ENCODE measurements at regions not wholly inside any gene's neighbourhood (a gene's known extent, or its start where the extent isn't known, plus 50 kb on each side); places are given as distances from the start of the nearest gene placed in this dataset.

DNA sequence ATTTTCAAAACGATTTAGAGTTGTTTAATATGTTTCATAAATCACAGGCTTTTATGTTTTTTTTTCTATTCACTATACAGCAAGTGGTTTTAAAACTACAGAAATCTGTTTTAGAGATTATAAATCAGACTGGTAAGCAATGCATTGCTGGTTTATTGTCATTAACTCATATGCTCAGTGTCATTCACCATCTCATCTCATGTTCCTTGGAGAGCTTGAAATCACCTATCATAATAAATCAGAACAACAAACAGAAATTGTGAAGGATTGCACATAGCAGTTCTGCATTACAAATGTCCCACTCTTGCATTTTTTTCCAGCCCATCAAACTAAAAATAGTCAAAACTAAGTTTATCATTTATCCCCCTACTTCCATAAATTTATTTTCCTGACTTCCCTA is 470.8 kb downstream of the FSCB start:
- no peak for TF ChIP-seq Cebpa-rat (IDR thresholded peaks at IDR 0.05)

DNA sequence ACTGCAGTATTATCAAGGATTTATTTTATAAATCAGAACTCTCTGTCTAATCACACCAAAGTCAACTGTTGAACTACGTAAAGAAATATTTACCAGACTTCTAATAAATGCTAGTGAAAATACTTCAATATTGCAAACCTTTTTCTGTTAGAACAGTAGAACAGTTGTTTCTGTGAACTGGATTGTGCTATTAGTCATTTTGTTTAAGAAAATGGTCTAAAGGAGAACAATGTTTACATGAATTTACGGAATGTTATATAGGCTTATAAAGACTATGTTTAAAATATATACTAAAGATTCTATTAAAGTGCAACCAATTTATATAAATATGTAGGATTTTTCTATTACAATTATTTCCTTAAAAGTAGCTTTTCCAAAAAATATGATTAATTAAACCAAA is 471.4 kb downstream of the FSCB start:
- Histone ChIP-seq H3K27me3 (no peaks in the 10 kb centered on the region), H3K9me3 (replicated peaks in 1 of 11) (peaks cover 19 to 30% (median 26%) of the 10 kb centered on the region in 11 experiments), H3K9ac (no peak overlapping the region)

More for the DNA sequence above, 470.8 kb downstream of the FSCB start:
- no peak overlapping the region for H3K4me2 ChIP-seq
- H3K9ac ChIP-seq: no peak overlapping the region
- no peak overlapping the region for H3K27ac ChIP-seq
- H3K27me3 ChIP-seq: no peaks in the 10 kb centered on the region
- H3K4me3 ChIP-seq: no peak overlapping the region
- H4K20me1 ChIP-seq: no peaks in the 10 kb centered on the region
- no peaks in the 10 kb centered on the region for H3K36me3 ChIP-seq
- H3K9me3 ChIP-seq (replicated peaks in 1 of 11): peaks cover 19 to 33% (median 26%) of the 10 kb centered on the region in 11 experiments
- peaks cover under 1 to 19% (median 2%) of the 10 kb centered on the region in 10 experiments; a peak in 13 of 20 replicates for H3K4me1 ChIP-seq

DNA sequence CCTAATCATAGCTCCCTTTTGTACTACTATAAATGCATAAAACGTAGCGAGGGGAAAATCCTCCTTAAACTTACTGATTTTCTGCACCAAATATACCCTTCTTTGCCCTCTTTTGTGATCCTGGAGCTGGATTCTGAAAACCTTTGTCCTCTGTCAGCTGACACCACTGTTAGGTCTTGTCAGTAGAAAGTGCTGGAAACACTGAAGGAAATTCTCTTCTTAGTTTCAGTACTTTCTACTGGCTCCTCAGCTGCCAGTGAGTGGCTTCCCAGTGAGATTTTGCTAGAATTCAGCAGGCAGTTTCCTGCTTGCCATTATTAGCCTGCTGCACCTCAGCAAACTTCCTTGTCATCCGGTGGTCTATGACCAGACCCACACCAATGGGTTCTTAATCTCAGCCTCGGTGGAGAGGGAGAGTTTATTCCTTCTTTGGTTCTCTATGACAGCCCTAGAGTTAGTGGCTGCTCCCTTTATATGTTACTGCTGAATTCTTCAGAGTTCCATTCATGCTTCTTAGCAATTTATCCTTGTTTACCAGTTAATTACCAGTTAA is 476.2 kb downstream of the FSCB start:
- Histone ChIP-seq H3K9me3 (replicated peaks in 1 of 11) (no peaks in the 10 kb centered on the region), H3K27me3 (no peaks in the 10 kb centered on the region), H3K9ac (peak overlapping the region in 2 of 11 experiments; percentile 51 to 59; a peak in 2 of 22 replicates), H4K20me1 (no peaks in the 10 kb centered on the region), H3K4me1 (peaks cover 6 to 43% (median 9%) of the 10 kb centered on the region in 10 experiments; a peak in 17 of 20 replicates), H3K4me2 (peak overlapping the region; percentile 16 to 81 (median 43); a peak in 19 of 22 replicates), H3K27ac (peak overlapping the region in 4 of 11 experiments; percentile 4 to 66 (median 30); a peak in 4 of 22 replicates), H3K4me3 (no peak overlapping the region), H3K36me3 (no peaks in the 10 kb centered on the region)
- TF ChIP-seq Cebpa-rat (IDR thresholded peaks at IDR 0.05): no peak

More for the DNA sequence above, 471.4 kb downstream of the FSCB start:
- no peak overlapping the region for H3K27ac ChIP-seq
- H3K4me2 ChIP-seq: no peak overlapping the region
- no peaks in the 10 kb centered on the region for H3K36me3 ChIP-seq
- no peak for TF ChIP-seq Cebpa-rat (IDR thresholded peaks at IDR 0.05)
- H3K4me3 ChIP-seq: no peak overlapping the region
- peaks cover 2 to 19% (median 6%) of the 10 kb centered on the region in 10 experiments; a peak in 17 of 20 replicates for H3K4me1 ChIP-seq
- no peaks in the 10 kb centered on the region for H4K20me1 ChIP-seq

DNA sequence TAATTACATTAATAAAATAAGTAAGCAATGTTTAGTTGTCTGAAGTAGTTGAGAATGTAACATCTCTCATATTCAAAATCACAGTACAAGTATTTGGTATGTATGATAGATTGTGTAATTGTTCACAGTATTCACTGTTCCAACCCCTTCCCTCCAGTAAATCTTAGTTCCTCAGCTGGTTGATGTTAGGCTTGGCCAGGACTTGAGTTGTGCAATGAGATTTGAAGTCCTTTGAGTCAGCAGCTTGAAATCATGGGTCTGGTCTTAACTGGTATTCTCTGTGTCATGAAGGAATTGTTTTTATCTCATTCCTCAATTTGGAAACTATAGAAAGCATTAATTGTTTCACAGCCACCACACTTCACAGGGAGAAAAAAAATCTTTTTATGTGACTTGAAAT is 477.1 kb downstream of the FSCB start:
- H3K9me3 ChIP-seq (replicated peaks in 1 of 11): no peaks in the 10 kb centered on the region
- H3K9ac ChIP-seq: peak overlapping the region in 1 of 11 experiments; percentile 59; a peak in 1 of 22 replicates
- H3K27ac ChIP-seq: peak overlapping the region in 2 of 11 experiments; percentile 55 to 66; a peak in 5 of 22 replicates
- no peaks in the 10 kb centered on the region for H4K20me1 ChIP-seq
- H3K36me3 ChIP-seq: no peaks in the 10 kb centered on the region
- H3K4me3 ChIP-seq: no peak overlapping the region
- H3K27me3 ChIP-seq: no peaks in the 10 kb centered on the region
- TF ChIP-seq Cebpa-rat (IDR thresholded peaks at IDR 0.05): peak in 2 of 11 experiments; percentile 35 to 78; a peak in 2 of 22 replicates
- peak overlapping the region in 3 of 11 experiments; percentile 16 to 81 (median 60); a peak in 3 of 22 replicates for H3K4me2 ChIP-seq
- H3K4me1 ChIP-seq: peaks cover 6 to 43% (median 9%) of the 10 kb centered on the region in 10 experiments; a peak in 17 of 20 replicates

DNA sequence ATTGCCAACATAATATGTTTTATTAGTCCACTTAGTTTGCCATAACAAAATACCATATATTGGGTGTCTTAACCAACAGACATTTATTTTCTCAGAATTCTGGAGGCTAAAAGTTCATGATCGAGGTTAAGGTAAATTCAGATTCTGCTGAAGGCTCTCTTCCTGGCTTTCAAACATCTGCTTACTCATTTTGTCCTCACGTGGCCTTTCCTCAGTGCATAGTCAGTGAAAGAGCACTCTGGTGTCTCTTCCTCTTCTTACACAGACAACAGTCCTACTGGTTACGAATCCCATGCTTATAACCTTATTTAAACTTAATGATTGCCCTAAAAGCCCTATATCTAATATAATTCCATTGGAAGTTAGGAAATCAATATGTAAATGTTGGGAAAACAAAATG is 479.7 kb downstream of the FSCB start:
- Histone ChIP-seq H3K4me1 (peaks cover 6 to 43% (median 9%) of the 10 kb centered on the region in 10 experiments; a peak in 17 of 20 replicates), H3K27ac (peak overlapping the region in 2 of 11 experiments; percentile 28 to 44; a peak in 2 of 22 replicates)
- TF ChIP-seq Cebpa-rat (IDR thresholded peaks at IDR 0.05): no peak

DNA sequence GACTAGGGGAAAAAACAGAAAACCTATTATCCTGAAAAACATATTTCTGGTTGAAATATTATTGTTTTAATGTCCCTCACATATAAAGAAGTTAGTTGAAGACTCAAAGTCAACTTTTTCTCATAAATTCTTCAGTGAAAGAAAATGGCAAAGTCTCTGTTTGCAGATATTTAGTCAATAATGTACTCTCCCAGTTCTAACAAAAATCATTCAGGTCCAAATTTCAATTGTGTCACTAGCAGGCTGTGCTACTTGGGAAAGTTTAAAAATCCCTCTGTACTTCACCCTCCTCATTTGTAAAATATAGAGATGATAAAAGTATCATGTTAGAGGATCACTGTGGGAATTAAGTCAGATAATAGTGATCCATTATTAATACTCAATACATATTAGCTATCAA is 496.5 kb downstream of the FSCB start:
- H3K4me2 ChIP-seq: no peak overlapping the region
- H4K20me1 ChIP-seq: no peaks in the 10 kb centered on the region
- H3K9ac ChIP-seq: no peak overlapping the region
- H3K27me3 ChIP-seq: no peaks in the 10 kb centered on the region
- TF ChIP-seq Cebpa-rat (IDR thresholded peaks at IDR 0.05): no peak
- no peaks in the 10 kb centered on the region for H3K9me3 ChIP-seq (replicated peaks in 1 of 11)
- H3K4me3 ChIP-seq: no peak overlapping the region
- H3K36me3 ChIP-seq: no peaks in the 10 kb centered on the region
- no peak overlapping the region for H3K27ac ChIP-seq
- H3K4me1 ChIP-seq: no peaks in the 10 kb centered on the region

More for the DNA sequence above, 479.7 kb downstream of the FSCB start:
- Histone ChIP-seq H3K4me3 (no peak overlapping the region), H3K9me3 (replicated peaks in 1 of 11) (peaks cover 0 to 4% (median 0%) of the 10 kb centered on the region in 11 experiments; a peak in 1 of 22 replicates), H3K36me3 (no peaks in the 10 kb centered on the region), H4K20me1 (no peaks in the 10 kb centered on the region), H3K9ac (no peak overlapping the region), H3K27me3 (no peaks in the 10 kb centered on the region), H3K4me2 (peak overlapping the region in 2 of 11 experiments; percentile 19 to 28; a peak in 1 of 22 replicates)

DNA sequence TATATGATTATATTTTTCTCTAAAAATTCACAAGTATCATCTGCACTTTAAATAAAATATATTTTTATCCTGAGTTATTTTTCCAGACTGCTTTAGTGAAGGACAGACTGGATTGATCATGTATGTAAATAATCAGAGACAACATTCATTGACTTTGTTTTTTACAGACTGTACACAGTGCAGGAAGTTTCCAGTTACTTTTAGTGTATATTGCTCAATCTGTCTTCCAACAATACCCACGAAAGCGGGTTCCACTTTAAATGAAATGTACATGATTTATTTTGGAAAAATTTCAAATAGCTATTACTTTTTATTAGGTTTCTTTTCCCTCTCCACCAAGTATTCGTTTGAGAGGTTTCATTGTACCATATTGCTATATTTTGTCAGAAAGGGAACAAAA is 497.0 kb downstream of the FSCB start:
- H3K4me2 ChIP-seq: no peak overlapping the region

DNA sequence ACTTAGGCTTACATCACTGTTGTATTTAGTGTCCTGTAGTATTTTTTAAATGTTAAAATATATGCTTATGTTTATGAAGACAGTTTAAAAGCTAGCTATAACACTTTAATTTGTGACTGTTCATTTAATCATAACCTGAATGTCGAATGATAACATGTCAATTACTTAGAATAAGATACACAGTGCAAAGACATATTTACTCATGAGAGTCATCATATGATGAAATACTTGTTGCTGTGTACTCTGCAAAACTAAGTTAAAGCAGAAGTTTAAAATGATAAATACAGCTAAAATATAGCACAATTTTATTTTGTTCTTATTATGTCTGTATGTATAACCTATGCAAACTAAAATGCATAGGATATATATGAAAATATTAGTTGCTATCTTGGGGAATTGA is 497.4 kb downstream of the FSCB start:
- TF ChIP-seq Cebpa-rat (IDR thresholded peaks at IDR 0.05): no peak
- H3K27ac ChIP-seq: no peak overlapping the region

More for the DNA sequence above, 497.0 kb downstream of the FSCB start:
- H3K27me3 ChIP-seq: no peaks in the 10 kb centered on the region
- no peak overlapping the region for H3K27ac ChIP-seq
- no peak overlapping the region for H3K4me3 ChIP-seq
- no peak overlapping the region for H3K9ac ChIP-seq
- no peaks in the 10 kb centered on the region for H3K36me3 ChIP-seq
- TF ChIP-seq Cebpa-rat (IDR thresholded peaks at IDR 0.05): no peak
- no peaks in the 10 kb centered on the region for H3K4me1 ChIP-seq
- H4K20me1 ChIP-seq: no peaks in the 10 kb centered on the region
- H3K9me3 ChIP-seq (replicated peaks in 1 of 11): no peaks in the 10 kb centered on the region

DNA sequence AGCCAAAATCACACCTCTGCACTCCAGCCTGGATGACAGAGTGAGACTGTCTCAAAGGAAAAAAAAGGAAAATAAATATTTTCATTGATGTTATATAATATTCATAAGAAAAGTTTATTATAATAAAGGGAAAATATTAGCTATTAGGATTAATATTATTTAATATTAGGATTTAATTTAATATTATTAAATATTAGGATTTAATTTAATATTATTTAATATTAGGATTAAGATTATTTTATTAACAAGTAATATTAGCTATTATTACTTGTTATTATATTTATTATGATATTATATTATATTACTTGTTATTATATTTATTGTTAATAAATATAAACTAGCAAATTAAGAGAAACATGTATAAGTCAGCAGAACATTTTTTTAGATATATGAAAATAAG is 518.1 kb downstream of the FSCB start:
- Histone ChIP-seq H3K27ac (no peak overlapping the region), H3K9me3 (replicated peaks in 1 of 11) (no peaks in the 10 kb centered on the region)
- TF ChIP-seq Cebpa-rat (IDR thresholded peaks at IDR 0.05): no peak

More for the DNA sequence above, 497.4 kb downstream of the FSCB start:
- Histone ChIP-seq H3K9ac (no peak overlapping the region), H3K4me2 (no peak overlapping the region), H3K36me3 (no peaks in the 10 kb centered on the region), H3K4me3 (no peak overlapping the region), H3K4me1 (no peaks in the 10 kb centered on the region), H4K20me1 (no peaks in the 10 kb centered on the region), H3K27me3 (no peaks in the 10 kb centered on the region), H3K9me3 (replicated peaks in 1 of 11) (no peaks in the 10 kb centered on the region)

DNA sequence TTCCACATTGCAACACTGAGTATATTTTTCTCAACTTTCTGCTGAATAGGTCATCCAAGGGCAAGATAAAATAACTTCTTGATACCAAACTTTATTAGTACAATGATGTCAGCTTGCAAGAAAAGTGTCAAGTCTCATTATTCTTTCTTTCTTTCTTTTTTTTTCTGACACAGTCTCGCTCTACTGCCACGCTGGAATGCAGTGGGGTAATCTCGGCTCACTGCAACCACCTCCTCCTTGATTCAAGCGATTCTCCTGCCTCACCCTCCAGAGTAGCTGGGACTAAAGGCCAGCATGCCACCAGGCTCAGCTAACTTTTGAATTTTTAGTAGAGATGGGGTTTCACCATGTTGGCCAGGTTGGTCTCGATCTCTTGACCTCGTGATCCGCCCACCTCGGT is 523.4 kb downstream of the FSCB start:
- H3K4me2 ChIP-seq: no peak overlapping the region
- TF ChIP-seq Cebpa-rat (IDR thresholded peaks at IDR 0.05): no peak

More for the DNA sequence above, 518.1 kb downstream of the FSCB start:
- H3K27me3 ChIP-seq: no peaks in the 10 kb centered on the region
- no peaks in the 10 kb centered on the region for H3K4me1 ChIP-seq
- no peaks in the 10 kb centered on the region for H4K20me1 ChIP-seq
- H3K9ac ChIP-seq: no peak overlapping the region
- H3K4me3 ChIP-seq: no peak overlapping the region
- H3K36me3 ChIP-seq: no peaks in the 10 kb centered on the region
- no peak overlapping the region for H3K4me2 ChIP-seq

More for the DNA sequence above, 523.4 kb downstream of the FSCB start:
- no peak overlapping the region for H3K27ac ChIP-seq
- H3K4me1 ChIP-seq: no peaks in the 10 kb centered on the region
- peaks cover 0 to 6% (median 0%) of the 10 kb centered on the region in 11 experiments; a peak in 2 of 22 replicates for H3K9me3 ChIP-seq (replicated peaks in 1 of 11)
- no peaks in the 10 kb centered on the region for H3K36me3 ChIP-seq
- H4K20me1 ChIP-seq: no peaks in the 10 kb centered on the region
- no peak overlapping the region for H3K9ac ChIP-seq
- H3K27me3 ChIP-seq: no peaks in the 10 kb centered on the region
- H3K4me3 ChIP-seq: no peak overlapping the region
